ENCODE measurements at regions not wholly inside any gene's neighbourhood (a gene's known extent, or its start where the extent isn't known, plus 50 kb on each side); places are given as distances from the start of the nearest gene placed in this dataset.

GRCh38 chrX:23610495-23610894 lies 56.8 kb upstream of the PRDX4 start:
- Histone ChIP-seq H3K9me3 (replicated peaks in 1 of 2; ENCODE audit: control insufficient read depth in 2 of 2, insufficient read depth in 1 of 2, low read depth in 1 of 2, low read length in 2 of 2) (no peaks in the 10 kb centered on the region), H3K79me1 (ENCODE audit: low read depth, low read length) (no peaks in the 10 kb centered on the region), H3K9ac (ENCODE audit: low read depth, low read length, poor library complexity) (no peak overlapping the region), H4K91ac (ENCODE audit: low read depth, low read length, poor library complexity) (no peak overlapping the region), H3K27me3 (ENCODE audit: control insufficient read depth in 3 of 3, insufficient read depth in 3 of 3, low read depth in 1 of 3, low read length in 3 of 3) (no peaks in the 10 kb centered on the region), H3K4me3 (ENCODE audit: low read length in 2 of 2) (no peak overlapping the region), H3K4me2 (ENCODE audit: insufficient read depth, low read length, poor library complexity, severe bottlenecking) (no peak overlapping the region), H3K36me3 (replicated peaks in 1 of 2; ENCODE audit: control insufficient read depth in 2 of 2, insufficient read depth in 2 of 2, low read length in 2 of 2) (no peaks in the 10 kb centered on the region), H3K4ac (ENCODE audit: low read length) (no peak overlapping the region), H3K4me1 (ENCODE audit: control insufficient read depth in 2 of 2, insufficient read depth in 1 of 2, low read depth in 1 of 2, low read length in 2 of 2) (no peaks in the 10 kb centered on the region), H3K23ac (ENCODE audit: low read depth, low read length, poor library complexity) (no peak overlapping the region), H3K14ac (ENCODE audit: low read length) (no peak overlapping the region), H2BK120ac (ENCODE audit: low read depth, low read length) (no peak overlapping the region), H2AK5ac (ENCODE audit: low read depth, low read length) (no peak overlapping the region), H2BK15ac (ENCODE audit: low read length) (no peak overlapping the region), H2BK5ac (ENCODE audit: low read length) (no peak overlapping the region), H4K8ac (ENCODE audit: low read depth, low read length) (no peak overlapping the region), H3K27ac (replicated peaks; ENCODE audit: low read length) (no peak overlapping the region), H3K18ac (ENCODE audit: low read length) (no peak overlapping the region), H2BK12ac (ENCODE audit: low read length) (no peak overlapping the region), H2AFZ (ENCODE audit: low read length) (no peak overlapping the region)
- WGBS, 2 donors (ENCODE audit: extremely low coverage in 2 of 2, insufficient read length in 2 of 2, insufficient replicate concordance in 1 of 2): no CpG with 5 or more reads among the region's 1 CpG
- no peak for DNase-seq (ENCODE audit: low spot score)

DNA sequence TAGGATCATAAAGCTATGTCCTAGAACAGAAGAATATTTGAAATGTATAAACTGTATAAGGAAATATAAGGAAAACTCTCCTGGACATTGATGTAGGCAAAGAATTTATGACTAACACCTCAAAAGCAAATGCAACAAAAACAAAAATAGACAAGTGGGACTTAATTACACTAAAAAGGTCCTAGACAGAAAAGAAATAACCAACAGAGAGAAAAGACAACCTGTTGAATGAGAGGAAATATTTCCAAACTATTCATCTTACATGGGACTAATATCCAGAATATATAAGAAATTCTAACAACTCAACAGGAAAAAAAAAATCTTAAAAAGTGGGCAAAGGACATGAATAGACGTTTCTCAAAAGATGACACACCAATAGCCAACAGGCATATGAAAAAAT lies 54.4 kb upstream of the PRDX4 start:
- Histone ChIP-seq H2BK5ac (ENCODE audit: low read length) (no peak overlapping the region), H4K8ac (ENCODE audit: low read depth, low read length) (no peak overlapping the region), H3K18ac (ENCODE audit: low read length) (no peak overlapping the region), H2BK120ac (ENCODE audit: low read depth, low read length) (no peak overlapping the region), H2BK12ac (ENCODE audit: low read length) (no peak overlapping the region), H3K9ac (ENCODE audit: low read depth, low read length, poor library complexity) (no peak overlapping the region), H3K4me2 (ENCODE audit: insufficient read depth, low read length, poor library complexity, severe bottlenecking) (no peak overlapping the region), H3K27ac (replicated peaks; ENCODE audit: low read length) (no peak overlapping the region), H2AK5ac (ENCODE audit: low read depth, low read length) (no peak overlapping the region), H3K4me3 (ENCODE audit: low read length in 2 of 2) (no peak overlapping the region), H3K9me3 (replicated peaks in 1 of 2; ENCODE audit: control insufficient read depth in 2 of 2, insufficient read depth in 1 of 2, low read depth in 1 of 2, low read length in 2 of 2) (no peaks in the 10 kb centered on the region), H3K4me1 (ENCODE audit: control insufficient read depth in 2 of 2, insufficient read depth in 1 of 2, low read depth in 1 of 2, low read length in 2 of 2) (no peaks in the 10 kb centered on the region), H2BK15ac (ENCODE audit: low read length) (no peak overlapping the region), H3K23ac (ENCODE audit: low read depth, low read length, poor library complexity) (no peak overlapping the region), H3K79me1 (ENCODE audit: low read depth, low read length) (no peaks in the 10 kb centered on the region), H3K14ac (ENCODE audit: low read length) (no peak overlapping the region), H3K36me3 (replicated peaks in 1 of 2; ENCODE audit: control insufficient read depth in 2 of 2, insufficient read depth in 2 of 2, low read length in 2 of 2) (no peaks in the 10 kb centered on the region), H3K4ac (ENCODE audit: low read length) (no peak overlapping the region), H3K27me3 (ENCODE audit: control insufficient read depth in 3 of 3, insufficient read depth in 3 of 3, low read depth in 1 of 3, low read length in 3 of 3) (peaks cover 0 to 2% (median 0%) of the 10 kb centered on the region in 3 experiments), H2AFZ (ENCODE audit: low read length) (no peak overlapping the region), H4K91ac (ENCODE audit: low read depth, low read length, poor library complexity) (no peak overlapping the region)
- no CpG with 5 or more reads among the region's 1 CpG for WGBS, 2 donors (ENCODE audit: extremely low coverage in 2 of 2, insufficient read length in 2 of 2, insufficient replicate concordance in 1 of 2)
- DNase-seq (ENCODE audit: low spot score): no peak

- Histone ChIP-seq H2AK5ac (ENCODE audit: low read depth, low read length) (no peak overlapping the region), H3K18ac (ENCODE audit: low read length) (no peak overlapping the region), H3K4me2 (ENCODE audit: insufficient read depth, low read length, poor library complexity, severe bottlenecking) (no peak overlapping the region), H2BK5ac (ENCODE audit: low read length) (no peak overlapping the region), H2BK15ac (ENCODE audit: low read length) (no peak overlapping the region), H3K27me3 (ENCODE audit: control insufficient read depth in 3 of 3, insufficient read depth in 3 of 3, low read depth in 1 of 3, low read length in 3 of 3) (peaks cover 0 to 2% (median 0%) of the 10 kb centered on the region in 3 experiments), H3K9ac (ENCODE audit: low read depth, low read length, poor library complexity) (no peak overlapping the region), H4K8ac (ENCODE audit: low read depth, low read length) (no peak overlapping the region), H3K4ac (ENCODE audit: low read length) (no peak overlapping the region), H3K14ac (ENCODE audit: low read length) (no peak overlapping the region), H2AFZ (ENCODE audit: low read length) (no peak overlapping the region), H3K36me3 (replicated peaks in 1 of 2; ENCODE audit: control insufficient read depth in 2 of 2, insufficient read depth in 2 of 2, low read length in 2 of 2) (no peaks in the 10 kb centered on the region), H3K79me1 (ENCODE audit: low read depth, low read length) (no peaks in the 10 kb centered on the region), H3K4me3 (ENCODE audit: low read length in 2 of 2) (no peak overlapping the region), H2BK120ac (ENCODE audit: low read depth, low read length) (no peak overlapping the region), H3K9me3 (replicated peaks in 1 of 2; ENCODE audit: control insufficient read depth in 2 of 2, insufficient read depth in 1 of 2, low read depth in 1 of 2, low read length in 2 of 2) (no peaks in the 10 kb centered on the region), H3K23ac (ENCODE audit: low read depth, low read length, poor library complexity) (no peak overlapping the region), H3K27ac (replicated peaks; ENCODE audit: low read length) (no peak overlapping the region), H4K91ac (ENCODE audit: low read depth, low read length, poor library complexity) (no peak overlapping the region), H2BK12ac (ENCODE audit: low read length) (no peak overlapping the region), H3K4me1 (ENCODE audit: control insufficient read depth in 2 of 2, insufficient read depth in 1 of 2, low read depth in 1 of 2, low read length in 2 of 2) (no peaks in the 10 kb centered on the region)
- DNase-seq (ENCODE audit: low spot score): no peak
- no CpG with 5 or more reads among the region's 5 CpGs for WGBS, 2 donors (ENCODE audit: extremely low coverage in 2 of 2, insufficient read length in 2 of 2, insufficient replicate concordance in 1 of 2)
Observed at GRCh38 chrX:23616361-23616760, 50.9 kb upstream of the PRDX4 start.

Measured in neuronal stem cell (in vitro differentiated cells).